Keratinocyte (primary cell): ENCODE measurements at regions not wholly inside any gene's neighbourhood (a gene's known extent, or its start where the extent isn't known, plus 50 kb on each side); places are given as distances from the start of the nearest gene placed in this dataset.

Experiments
- DNase-seq: peaks from one replicate; pipeline ENCODE4 v3.0.0-alpha.2; 2011; ENCODE audit warnings: low read depth, missing footprints, low spot score
- FAIRE-seq: peaks from 2 replicates; lab custom pipeline; 2011; peaks lifted over from hg19 to GRCh38; lab: Jason Lieb, UNC
- H2AFZ ChIP-seq: 2 replicates; pipeline ENCODE4 v1.6.0; 2012; ENCODE audit warnings: low read length, control low read depth, inconsistent platforms; ENCODE audit not compliant: control insufficient read depth
- H3K27ac ChIP-seq: 2 replicates; pipeline ENCODE4 v1.5.1; 2011; ENCODE audit warnings: low read length; ENCODE audit not compliant: control insufficient read depth, insufficient read depth
- H3K27me3 ChIP-seq: 3 replicates; pipeline ENCODE4 v1.6.0; 2011; ENCODE audit warnings: low read length; ENCODE audit not compliant: control insufficient read depth, insufficient read depth; ENCODE audit errors: extremely low read depth
- H3K36me3 ChIP-seq, 2 experiments: 2 replicates in 1 of 2; 3 replicates in 1 of 2; pipeline ENCODE4 v1.5.1; 2011; ENCODE audit warnings: low read length in 2 of 2, mild to moderate bottlenecking in 1 of 2; ENCODE audit not compliant: control insufficient read depth in 2 of 2, insufficient read depth in 2 of 2; ENCODE audit errors: extremely low read depth in 1 of 2
- H3K4me1 ChIP-seq: 3 replicates; pipeline ENCODE4 v1.5.1; 2011; ENCODE audit warnings: low read length; ENCODE audit not compliant: control insufficient read depth, insufficient read depth; ENCODE audit errors: extremely low read depth
- H3K4me2 ChIP-seq: 3 replicates; pipeline ENCODE4 v1.6.0; 2011; ENCODE audit warnings: low read depth, low read length; ENCODE audit not compliant: control insufficient read depth, insufficient read depth; ENCODE audit errors: extremely low read depth
- H3K4me3 ChIP-seq, 3 experiments: fragments of 200-600 bp in 1 of 3; sonication (generic) in 1 of 3; 2 replicates in 2 of 3; 3 replicates in 1 of 3; pipeline ENCODE4 v1.5.1; 2011 to 2016; ENCODE audit warnings: low read length in 3 of 3, mild to moderate bottlenecking in 3 of 3, control low read depth in 2 of 3, inconsistent platforms in 1 of 3, low read depth in 1 of 3, mixed read lengths in 1 of 3, mixed run types in 1 of 3, moderate library complexity in 1 of 3; ENCODE audit not compliant: control insufficient read depth in 2 of 3, insufficient read depth in 2 of 3; ENCODE audit errors: extremely low read depth in 1 of 3
- H3K79me2 ChIP-seq: 2 replicates; pipeline ENCODE4 v1.6.0; 2012; ENCODE audit warnings: low read length; ENCODE audit not compliant: control insufficient read depth, insufficient read depth
- H3K9ac ChIP-seq: 3 replicates; pipeline ENCODE4 v1.6.0; 2011; ENCODE audit warnings: low read length; ENCODE audit not compliant: control insufficient read depth, insufficient read depth; ENCODE audit errors: extremely low read depth
- H3K9me1 ChIP-seq: 3 replicates; pipeline ENCODE4 v1.6.0; 2011; ENCODE audit warnings: low read length; ENCODE audit not compliant: control insufficient read depth, insufficient read depth; ENCODE audit errors: extremely low read depth
- H3K9me3 ChIP-seq: 2 replicates; pipeline ENCODE4 v1.5.1; 2012; ENCODE audit warnings: low read depth, low read length; ENCODE audit not compliant: control insufficient read depth
- H4K20me1 ChIP-seq: 3 replicates; pipeline ENCODE4 v1.6.0; 2011; ENCODE audit warnings: low read length; ENCODE audit not compliant: control insufficient read depth, insufficient read depth; ENCODE audit errors: extremely low read depth
- EZH2 ChIP-seq: IDR thresholded peaks from one replicate; pipeline ENCODE4 v1.6.1; 2012; ENCODE audit warnings: inconsistent platforms, mild to moderate bottlenecking, low read length, moderate library complexity
- dilution Hi-C: fragments of 300-500 bp; cut with MboI; formaldehyde crosslinking; loops from one replicate; pipeline ENCODE4 v1.7.0; 2020; ENCODE audit warnings: low sequenced_read_pairs; ENCODE audit not compliant: extremely low pct_ligation_motif_present
- TF ChIP-seq, protein P1 (sequence below), 3 experiments: IDR thresholded peaks in 1 of 3; conservative IDR thresholded peaks in 1 of 3; optimal IDR thresholded peaks in 1 of 3; 2 replicates in 2 of 3; 3 replicates in 1 of 3; pipeline versions ENCODE3 to v1.5.1; 2011; ENCODE audit warnings: low read length in 3 of 3, mild to moderate bottlenecking in 3 of 3, moderate library complexity in 2 of 3, control low read depth in 1 of 3, inconsistent platforms in 1 of 3; ENCODE audit not compliant: insufficient read depth in 2 of 3; ENCODE audit errors: extremely low read depth in 1 of 3

DNA sequence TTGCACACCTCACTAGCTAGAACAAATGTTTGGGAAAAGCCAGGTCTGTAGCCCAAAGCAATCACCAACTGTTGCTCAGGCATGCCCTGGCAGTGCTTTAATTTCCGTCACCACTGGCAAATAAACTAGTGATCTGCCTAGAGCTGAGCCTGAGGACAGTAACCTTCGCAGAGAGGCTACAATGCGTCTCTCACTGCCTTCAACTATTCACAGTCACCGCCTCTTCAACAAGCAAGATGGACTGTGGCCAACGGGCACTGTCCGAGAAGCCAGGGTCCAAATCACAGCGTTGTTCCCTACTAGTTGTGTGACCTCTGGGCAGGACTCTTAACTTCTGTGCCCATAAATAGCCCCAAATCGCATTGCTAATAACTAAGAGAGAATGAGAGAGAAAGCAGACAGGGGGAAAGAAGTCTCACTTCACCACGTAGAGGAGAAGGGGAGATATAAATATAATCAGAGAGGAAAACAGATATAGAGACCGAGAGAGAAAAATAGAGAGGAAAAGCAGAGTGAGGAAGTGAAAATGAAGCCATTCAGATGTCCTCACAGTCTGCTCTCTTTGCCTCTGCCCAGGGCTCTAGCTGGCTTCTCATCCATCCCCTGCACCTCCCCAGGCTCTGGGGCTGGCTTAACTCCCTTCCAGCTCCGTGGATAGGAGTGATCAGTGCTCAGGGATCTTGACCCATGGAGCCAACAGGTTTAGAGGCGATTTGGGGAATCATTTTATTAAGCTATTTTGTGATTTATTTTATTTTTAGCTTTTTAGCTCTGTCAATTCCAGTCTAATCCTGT, 157.9 kb downstream of the ZDHHC21 start:
- Histone ChIP-seq H3K36me3 (no peaks in the 10 kb centered on the region), H3K27me3 (no peaks in the 10 kb centered on the region), H3K4me3 (no peak overlapping the region), H3K4me2 (no peak overlapping the region), H3K4me1 (peaks cover 18% of the 10 kb centered on the region), H3K9me1 (no peaks in the 10 kb centered on the region), H3K9ac (no peak overlapping the region), H3K27ac (no peak overlapping the region), H3K9me3 (no peaks in the 10 kb centered on the region), H2AFZ (no peak overlapping the region), H3K79me2 (no peaks in the 10 kb centered on the region), H4K20me1 (no peaks in the 10 kb centered on the region)
- TF ChIP-seq EZH2: no peak
- TF ChIP-seq, protein P1, sequence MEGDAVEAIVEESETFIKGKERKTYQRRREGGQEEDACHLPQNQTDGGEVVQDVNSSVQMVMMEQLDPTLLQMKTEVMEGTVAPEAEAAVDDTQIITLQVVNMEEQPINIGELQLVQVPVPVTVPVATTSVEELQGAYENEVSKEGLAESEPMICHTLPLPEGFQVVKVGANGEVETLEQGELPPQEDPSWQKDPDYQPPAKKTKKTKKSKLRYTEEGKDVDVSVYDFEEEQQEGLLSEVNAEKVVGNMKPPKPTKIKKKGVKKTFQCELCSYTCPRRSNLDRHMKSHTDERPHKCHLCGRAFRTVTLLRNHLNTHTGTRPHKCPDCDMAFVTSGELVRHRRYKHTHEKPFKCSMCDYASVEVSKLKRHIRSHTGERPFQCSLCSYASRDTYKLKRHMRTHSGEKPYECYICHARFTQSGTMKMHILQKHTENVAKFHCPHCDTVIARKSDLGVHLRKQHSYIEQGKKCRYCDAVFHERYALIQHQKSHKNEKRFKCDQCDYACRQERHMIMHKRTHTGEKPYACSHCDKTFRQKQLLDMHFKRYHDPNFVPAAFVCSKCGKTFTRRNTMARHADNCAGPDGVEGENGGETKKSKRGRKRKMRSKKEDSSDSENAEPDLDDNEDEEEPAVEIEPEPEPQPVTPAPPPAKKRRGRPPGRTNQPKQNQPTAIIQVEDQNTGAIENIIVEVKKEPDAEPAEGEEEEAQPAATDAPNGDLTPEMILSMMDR (optimal IDR thresholded peaks at IDR 0.05 in 1 of 3, IDR thresholded peaks at IDR 0.05 in 1 of 3, conservative IDR thresholded peaks at IDR 0.05 in 1 of 3; ENCODE audit: extremely low read depth in 1 of 3, insufficient read depth in 2 of 3, low read length in 3 of 3): no peak
- no peak for FAIRE-seq
- no peak for DNase-seq
- dilution Hi-C loops: no loop called here

DNA sequence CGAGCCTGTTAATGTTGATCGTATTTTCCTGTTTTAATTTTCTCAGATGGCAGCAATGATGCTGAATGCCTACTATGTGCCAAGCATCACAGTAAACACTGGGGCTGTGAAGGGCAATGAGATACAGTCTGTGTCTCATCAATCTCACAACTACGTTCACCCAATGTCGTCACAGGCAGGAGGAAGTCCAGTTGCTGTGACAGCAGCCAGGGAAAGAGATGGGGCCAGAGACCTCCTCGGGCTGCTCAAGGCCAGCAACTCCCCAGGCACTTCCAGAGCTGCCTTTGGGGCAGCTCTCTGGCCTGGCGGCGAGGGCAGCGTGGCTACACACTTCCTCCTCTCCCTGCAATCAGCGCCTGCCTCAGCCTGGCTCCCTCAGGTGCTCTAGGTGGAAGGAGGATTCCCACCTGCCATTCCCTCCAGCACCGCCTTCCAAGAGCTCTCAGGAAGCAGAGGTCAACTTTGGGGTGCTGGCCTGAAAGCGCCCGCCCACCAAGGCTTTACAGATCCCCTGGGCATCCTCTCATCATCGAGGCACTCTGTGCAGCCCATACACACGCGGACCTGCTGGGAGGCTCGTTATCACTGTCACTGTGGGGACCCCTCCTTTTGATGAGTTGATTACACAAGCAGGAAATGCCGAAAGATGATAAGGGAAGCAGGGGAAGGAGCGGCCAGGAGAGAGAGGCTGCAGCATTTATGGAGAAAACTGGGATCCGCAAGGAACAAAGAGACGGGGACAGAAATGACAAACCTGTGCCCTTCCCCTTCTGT, 159.2 kb downstream of the ZDHHC21 start:
- H3K4me2 ChIP-seq: no peak overlapping the region
- no peaks in the 10 kb centered on the region for H3K79me2 ChIP-seq
- no peak overlapping the region for H3K9ac ChIP-seq
- no peak overlapping the region for H3K4me3 ChIP-seq
- TF ChIP-seq, protein P1 (optimal IDR thresholded peaks at IDR 0.05 in 1 of 3, IDR thresholded peaks at IDR 0.05 in 1 of 3, conservative IDR thresholded peaks at IDR 0.05 in 1 of 3; ENCODE audit: extremely low read depth in 1 of 3, insufficient read depth in 2 of 3, low read length in 3 of 3): no peak
- FAIRE-seq (no peak), DNase-seq (no peak)
- peaks cover 18% of the 10 kb centered on the region for H3K4me1 ChIP-seq
- H3K9me1 ChIP-seq: no peaks in the 10 kb centered on the region
- no peaks in the 10 kb centered on the region for H4K20me1 ChIP-seq
- dilution Hi-C loops: no loop called here
- no peaks in the 10 kb centered on the region for H3K27me3 ChIP-seq
- H3K36me3 ChIP-seq: no peaks in the 10 kb centered on the region
- H3K27ac ChIP-seq: no peak overlapping the region
- H3K9me3 ChIP-seq: no peaks in the 10 kb centered on the region
- no peak overlapping the region for H2AFZ ChIP-seq
